GM11168 (cell line): ENCODE measurements at regions not wholly inside any gene's neighbourhood (a gene's known extent, or its start where the extent isn't known, plus 50 kb on each side); places are given as distances from the start of the nearest gene placed in this dataset.
"Not testable (repeated sequence)": the region's sequence is repeated elsewhere in the genome, so short reads cannot be mapped to it uniquely, and the experiment has no call there.

ENCODE experiments used
- in situ Hi-C: fragments of 300-500 bp; cut with MboI; formaldehyde crosslinking; loops from one replicate; pipeline ENCODE4 v1.12.0; 2022; ENCODE audit warnings: low sequenced_read_pairs; ENCODE audit not compliant: unreplicated experiment

DNA sequence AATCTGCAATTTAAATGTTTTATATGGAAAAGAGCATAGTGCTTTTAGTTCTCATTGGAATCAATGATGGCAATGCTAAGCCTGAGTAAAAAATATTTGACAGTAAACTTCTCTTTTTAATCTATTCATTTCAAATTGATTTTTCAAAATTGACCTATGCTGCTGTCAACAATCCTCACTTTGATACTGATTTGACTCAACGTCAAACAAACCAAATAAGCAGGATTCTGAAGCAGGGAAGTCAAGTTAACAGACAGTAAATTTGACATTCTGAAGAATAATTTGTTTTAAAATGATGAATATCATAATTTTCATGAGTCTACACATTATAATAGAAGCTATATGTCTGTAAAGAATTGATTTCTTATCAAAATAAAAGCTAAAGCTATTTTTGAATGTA is 1053.1 kb downstream of the DIPK2A start:
- in situ Hi-C loops = no loop called here

DNA sequence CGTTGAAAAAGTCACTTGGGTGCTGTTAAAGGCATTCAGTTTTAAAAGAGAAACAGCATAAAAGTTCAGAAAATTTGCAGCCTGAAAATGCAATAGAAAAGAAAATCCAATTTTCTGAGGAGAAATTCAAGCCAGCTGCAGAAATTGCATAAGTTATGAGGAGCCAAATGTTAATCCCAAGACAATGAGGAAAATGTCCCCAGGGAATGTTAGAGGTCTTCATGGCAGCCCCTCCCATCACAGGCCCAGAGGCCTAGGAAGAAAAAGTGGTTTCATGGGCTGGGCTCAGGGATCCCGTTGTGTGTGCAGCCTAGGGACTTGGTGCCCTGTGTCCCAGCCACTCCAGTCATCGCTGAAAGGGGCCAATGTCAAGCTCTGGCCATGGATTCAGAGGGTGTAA is 1055.6 kb downstream of the DIPK2A start:
- in situ Hi-C loops = not testable (repeated sequence)

DNA sequence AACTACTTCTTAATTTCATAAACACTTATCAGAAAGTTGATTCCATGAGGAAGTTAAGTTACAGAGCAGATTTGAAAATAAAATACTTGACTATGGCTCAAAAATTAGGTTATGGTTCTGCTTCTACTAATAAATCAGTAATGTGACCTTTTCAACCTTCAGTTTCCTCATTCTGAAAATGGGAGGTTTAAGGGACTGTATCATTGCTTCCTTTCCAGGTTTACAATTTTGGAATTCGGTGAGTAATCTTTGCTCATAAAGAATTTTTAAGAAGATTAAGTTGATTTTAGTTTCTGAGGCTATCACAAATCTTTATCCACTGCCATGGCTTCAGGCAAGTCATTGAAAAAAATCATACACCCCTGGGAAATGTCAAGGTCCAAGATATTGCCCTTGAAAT is 1061.2 kb downstream of the DIPK2A start:
- in situ Hi-C loops = no loop called here

DNA sequence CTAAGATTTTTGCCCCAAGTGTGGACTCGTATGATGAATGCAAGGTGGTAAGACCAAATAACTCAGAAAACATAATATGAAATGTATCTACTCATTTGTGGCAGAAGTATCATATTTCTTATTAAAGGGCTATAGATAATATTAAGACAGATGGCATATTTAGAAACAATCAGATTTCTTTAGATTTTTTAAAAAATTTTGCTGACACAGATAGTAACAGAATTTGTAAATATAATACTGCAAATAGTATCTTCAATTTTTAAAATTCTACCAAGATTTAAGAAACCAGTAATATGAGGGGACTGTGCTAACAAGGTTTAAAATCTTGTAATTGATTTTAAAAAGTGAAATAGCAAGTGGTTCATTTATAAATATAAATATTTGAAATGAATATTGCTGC is 1064.1 kb downstream of the DIPK2A start:
- in situ Hi-C loops = no loop called here

DNA sequence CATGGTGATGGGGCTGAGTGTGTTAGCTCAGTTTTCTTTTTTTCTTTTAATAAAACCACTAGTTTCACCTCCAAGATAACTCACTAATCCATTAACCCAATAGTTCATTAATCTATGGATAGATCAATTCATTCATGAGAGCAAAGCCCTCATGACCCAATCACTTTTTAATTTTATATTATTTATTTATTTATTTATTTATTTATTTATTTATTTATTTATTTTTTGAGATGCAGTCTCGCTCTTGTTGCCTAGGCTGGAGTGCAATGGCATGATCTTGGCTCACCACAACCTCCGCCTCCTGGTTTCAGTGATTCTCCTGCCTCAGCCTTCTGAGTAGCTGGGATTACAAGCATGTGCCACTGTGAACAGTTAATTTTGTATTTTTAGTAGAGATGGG is 1082.4 kb downstream of the DIPK2A start:
- in situ Hi-C loops = not testable (repeated sequence)

DNA sequence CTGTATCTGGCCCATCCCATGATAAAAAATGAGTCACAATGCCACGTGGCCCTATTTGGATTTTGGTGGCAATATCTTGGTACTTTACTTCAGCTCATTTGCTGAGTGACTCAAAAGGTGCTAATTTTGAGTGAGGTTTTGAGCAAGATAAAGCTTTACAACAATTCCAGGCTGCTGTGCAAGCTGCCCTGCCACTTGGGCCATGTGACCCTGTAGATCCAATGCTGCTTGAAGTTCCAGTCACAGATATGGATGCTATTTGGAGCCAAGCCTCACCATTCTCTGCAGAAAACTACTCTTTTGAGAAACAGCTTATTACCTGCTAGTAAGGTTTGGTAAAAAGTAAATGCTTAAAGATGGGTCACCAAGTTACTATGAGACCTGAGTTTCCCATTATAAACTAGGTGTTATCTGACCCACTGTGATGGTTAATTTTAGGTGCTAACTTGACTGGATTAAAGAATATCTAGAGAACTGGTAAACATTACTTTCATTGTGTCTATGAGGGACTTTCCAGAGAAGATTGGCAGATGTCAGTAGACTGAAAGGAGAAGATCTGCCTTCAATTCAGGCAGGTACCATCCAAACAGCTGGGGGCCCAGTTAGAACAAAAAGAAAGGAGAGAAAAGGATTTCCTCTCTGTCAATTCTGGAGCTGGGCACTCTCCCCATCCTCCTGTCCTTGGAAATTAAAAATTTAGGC is 1083.9 kb downstream of the DIPK2A start:
- in situ Hi-C loops = no loop called here

DNA sequence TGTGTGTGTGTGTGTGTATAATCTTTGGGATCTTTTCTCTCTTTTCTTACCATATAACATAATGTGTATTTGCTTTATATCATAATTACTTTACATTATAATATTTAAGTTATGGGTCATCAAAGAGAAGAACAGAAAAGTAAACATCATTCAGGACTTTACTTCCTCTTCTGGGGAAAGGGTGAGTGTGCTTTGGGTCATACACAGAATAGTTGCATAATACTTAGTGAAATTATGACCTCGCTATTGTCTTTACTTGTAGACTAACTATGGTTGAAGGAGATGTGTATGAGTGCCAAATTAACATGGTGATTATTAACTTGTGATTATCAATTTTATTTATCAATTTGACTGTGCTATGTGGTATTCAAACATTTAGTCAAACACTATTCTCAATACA is 1086.9 kb downstream of the DIPK2A start:
- in situ Hi-C loops = no loop called here

DNA sequence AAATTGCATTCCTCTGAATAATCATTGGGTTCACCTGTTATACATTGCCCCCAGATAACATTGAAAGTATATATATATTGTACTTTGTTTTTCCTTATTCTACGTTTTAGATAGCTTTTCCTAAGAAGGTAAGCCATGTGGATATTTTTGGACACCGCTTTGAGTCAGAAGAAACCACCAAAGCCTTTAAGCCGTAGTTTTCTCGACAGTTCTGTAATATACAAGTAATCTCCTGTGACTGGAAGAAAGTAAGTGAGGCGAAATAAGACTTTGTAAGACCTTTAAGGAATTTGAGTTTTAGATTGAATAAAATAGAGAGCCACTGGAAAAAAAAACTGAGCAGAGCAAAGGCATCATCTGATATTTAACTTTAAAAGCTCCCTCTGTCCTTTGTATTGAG is 1092.0 kb downstream of the DIPK2A start:
- in situ Hi-C loops = no loop called here

DNA sequence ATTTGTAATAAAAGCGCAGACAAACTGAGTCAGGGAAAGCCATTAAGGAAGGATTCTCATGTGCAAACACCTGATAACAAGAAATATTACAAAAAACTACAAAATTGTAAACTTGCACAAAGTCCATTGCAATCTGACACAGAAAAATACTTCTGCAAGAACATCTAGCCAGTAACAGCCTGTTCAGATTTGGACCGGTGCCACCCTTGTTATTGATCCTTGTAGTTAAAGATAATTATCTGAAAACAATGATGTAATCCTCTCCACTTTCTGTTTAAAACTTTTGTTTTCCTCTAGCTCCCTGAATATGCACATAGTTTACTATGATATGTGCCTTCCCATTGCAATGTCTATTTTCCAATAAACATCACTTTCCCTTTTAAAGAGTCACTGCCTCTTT is 1090.2 kb downstream of the PLOD2 start:
- in situ Hi-C loops = no loop called here

DNA sequence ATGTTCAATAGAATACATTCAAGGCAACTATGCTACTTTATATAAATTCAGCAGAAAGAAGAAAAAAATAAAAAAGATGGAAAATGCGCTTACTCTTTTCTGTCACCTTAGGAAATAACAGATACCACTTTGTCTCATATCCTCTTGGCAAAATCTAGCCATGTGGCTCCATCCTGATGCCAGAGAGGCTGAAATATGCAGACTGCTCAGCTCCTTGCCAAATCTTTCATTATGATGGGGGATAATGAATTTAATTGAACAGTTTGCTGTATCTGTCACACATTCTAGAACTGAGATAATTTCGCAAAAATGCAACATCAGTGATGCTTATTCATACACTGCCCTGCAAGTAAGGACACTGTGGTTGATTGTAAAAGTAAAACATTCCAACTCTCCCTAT is 1081.5 kb downstream of the PLOD2 start:
- in situ Hi-C loops = no loop called here

DNA sequence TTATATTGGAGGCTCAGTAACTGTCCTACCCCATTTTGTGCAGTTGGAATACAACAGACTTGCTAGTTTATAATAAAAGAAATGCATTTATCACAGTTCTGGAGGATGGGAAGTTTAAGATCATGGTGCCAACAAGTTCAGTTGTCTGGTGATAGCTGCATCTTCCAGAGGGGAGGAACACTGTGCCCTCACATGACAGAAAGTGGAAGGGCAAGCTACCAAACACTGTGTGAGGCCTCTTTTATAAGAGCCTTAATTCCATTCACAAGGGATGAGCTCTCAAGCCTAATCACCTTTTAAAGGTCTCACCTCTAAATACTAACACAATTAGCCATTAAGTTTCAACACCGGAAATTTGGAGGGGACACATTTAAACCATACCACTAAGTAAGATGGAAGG is 1073.9 kb downstream of the PLOD2 start:
- in situ Hi-C loops = no loop called here

DNA sequence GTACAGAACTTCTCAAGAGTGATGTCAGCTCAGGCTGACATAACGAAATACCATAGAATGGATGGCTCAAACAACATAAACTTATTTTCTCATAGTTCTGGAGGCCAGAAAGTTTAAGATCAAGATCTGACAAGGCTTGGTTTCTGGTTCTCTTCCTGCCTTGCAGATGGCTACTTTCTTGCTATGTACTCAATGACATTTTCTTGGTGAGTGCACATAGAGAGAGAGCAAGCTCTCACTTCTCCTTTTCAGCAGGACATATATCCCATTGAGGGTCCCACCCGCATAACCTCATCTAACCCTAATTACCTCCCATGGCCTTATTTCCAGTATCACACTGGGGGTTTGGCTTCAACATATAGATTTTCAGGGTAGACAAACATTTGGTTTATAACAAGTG is 1072.1 kb downstream of the PLOD2 start:
- in situ Hi-C loops = no loop called here

DNA sequence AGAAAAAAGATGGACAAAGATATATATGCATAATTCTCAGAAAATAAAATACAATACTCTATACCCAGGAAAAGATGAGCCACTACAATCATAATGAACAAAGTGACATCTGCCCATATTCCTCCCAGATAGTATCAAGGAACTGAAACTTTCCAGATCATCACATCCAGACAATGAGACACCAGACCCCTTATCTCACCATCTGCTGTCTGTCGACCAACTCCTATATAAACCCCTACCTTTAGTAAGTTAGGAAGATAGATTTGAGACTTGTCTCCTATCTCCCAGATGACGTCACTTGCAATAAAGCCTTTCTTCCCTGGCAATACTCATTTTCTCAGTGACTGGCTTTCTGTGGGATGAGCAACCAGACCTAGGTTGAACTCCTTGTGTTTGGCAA is 1071.6 kb downstream of the PLOD2 start:
- in situ Hi-C loops = no loop called here

DNA sequence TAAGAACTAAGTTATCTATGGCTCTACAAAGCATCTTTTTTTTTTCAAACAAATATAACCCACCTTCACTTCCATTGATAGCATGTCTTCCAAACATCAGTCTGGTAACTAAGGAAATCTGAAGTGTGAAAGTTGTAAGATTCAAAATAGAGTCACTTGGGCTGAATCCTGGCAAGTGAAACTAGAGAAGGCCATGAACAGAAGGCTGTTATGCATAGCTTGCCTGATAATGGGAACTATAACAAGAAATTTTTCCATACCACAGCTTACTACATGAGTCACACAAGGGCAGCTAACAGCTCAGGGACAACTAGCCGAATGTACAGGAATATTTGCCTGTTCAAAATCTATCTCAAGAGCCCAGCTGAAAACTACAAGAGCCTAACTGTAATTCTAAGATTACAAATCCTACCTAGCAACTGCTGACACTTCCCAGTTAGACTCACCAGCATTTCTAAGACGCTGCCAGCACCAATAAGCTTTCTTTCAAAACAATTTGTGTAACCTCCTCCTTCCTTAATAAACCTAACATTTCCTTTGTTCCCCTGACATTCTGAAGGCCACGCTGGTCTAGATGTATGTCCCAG is 1066.5 kb downstream of the PLOD2 start:
- in situ Hi-C loops = no loop called here

DNA sequence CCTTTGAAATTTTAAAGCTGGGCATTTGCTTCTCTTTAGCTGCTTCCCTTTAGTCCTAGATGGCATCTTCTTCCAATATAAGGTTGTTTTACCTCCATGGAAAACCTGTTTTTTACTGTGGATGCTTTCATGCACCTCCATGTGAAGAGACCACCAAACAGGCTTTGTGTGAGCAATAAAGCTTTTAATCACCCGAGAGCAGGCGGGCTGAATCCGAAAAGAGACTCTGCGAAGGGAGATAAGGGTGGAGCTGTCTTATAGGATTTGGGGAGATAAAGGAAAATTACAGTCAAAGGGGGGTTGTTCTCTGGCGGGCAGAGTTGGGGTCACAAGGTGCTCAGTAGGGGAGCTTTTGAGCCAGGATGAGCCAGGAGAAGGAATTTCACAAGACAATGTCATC is 1049.8 kb downstream of the PLOD2 start:
- in situ Hi-C loops = not testable (repeated sequence)

DNA sequence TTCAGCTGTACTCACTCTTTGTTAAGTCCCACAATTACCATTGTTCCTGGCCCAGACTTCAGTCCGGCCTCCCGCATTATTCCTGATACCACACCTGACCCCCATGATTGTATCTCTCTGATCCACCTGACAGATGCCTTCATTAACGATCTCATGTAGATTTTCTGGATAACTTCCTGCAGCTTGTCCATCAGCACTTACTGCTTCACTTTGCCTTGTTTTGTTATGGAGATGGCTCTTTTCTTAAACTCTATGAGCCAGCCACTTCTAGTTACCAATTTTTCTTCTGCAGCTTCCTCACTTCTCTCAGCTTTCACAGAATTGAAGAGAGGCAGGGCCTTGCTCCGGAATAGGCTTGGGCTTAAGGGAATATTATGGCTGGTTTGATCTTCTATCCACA is 1044.2 kb downstream of the PLOD2 start:
- in situ Hi-C loops = no loop called here

DNA sequence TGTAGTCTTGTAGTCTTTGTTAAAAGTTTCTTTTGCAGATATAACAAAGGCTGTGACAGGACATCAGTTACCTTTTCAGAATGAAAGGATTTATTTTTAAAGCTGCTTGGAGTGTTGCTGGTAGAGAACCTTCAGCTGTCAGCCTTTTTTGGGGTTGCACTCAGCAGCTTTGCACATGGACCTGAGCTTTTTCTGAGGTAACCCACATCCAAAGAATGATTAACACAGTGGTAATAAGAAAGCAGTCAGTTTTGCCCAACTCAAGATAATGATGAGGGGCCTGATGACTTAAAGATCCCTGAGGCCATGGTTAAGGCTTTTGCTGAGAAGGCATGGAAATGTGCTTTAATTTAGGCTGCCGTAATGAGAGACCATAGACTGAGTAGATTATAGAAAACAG is 1042.7 kb downstream of the PLOD2 start:
- in situ Hi-C loops = no loop called here

DNA sequence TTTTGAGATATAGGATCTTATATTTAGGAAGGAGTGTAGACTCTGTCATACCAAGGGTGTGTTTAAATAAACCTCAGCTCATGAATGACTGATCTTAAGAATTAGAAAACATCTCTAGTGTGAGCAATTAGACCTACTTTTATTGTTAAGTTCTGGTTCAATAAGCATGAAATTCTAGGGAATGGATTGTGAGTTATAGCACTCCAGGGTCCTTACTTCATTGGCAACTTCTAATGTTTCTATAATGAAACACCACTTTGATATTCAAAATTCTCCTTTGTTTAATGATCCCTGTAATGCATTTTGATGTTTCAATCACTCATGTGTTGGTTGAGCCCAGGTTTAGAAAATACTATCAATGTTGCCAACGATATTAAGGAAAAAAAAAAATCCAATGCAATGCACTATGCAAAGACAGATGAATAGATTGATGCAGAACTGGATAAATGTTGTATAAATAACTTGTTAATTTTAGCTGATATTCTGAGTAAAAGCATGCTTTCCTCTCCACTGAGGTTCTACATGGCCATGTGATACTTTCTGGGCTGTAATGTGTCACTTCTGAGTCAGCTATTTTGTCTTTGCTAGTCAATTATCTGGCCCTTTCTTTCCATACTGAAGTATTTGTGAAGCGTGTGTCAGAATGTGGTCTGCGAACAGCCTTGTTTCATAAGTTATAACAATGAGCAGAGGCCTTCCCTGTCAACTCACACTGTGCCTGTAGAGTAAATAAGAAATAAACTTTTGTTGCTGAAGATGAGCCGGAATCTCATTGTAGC is 1035.9 kb downstream of the PLOD2 start:
- in situ Hi-C loops = no loop called here

DNA sequence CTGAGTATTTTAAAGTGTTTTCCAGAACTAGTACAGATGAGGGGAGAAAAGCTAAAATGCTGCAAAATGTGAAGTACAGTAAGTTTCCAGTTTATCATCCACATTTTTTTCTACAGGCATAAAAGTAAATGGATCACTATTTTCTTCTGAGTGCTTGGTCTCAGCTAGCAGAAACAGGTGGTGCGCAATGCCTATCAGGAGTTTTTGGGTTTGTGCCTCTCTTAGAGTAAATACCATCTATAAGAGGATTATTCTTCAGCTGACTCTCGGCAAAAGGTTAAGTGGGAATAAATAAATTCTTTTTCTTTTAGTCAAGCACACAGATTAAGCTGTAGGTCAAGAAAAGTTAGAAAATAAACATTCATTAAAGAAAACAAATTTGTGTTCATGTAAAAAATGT is 1027.7 kb downstream of the PLOD2 start:
- in situ Hi-C loops = no loop called here

DNA sequence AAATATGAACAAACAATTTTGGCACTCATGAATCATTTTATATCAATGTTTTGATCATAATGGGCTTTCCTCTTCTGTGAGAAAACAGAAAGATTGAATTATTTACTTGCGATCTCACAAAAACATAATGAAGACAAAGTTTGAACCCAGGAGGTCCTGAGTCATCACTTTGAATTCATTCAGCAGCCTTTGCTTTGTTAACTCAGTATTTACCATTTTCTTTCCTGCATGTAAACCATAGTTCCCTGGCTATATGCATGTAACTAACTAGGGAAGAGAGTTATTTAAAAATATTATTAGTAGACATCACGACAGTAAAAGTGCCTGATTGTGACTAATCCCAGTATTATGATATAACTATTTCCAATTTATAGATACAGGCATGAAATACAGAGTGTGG is 1026.2 kb downstream of the PLOD2 start:
- in situ Hi-C loops = no loop called here

DNA sequence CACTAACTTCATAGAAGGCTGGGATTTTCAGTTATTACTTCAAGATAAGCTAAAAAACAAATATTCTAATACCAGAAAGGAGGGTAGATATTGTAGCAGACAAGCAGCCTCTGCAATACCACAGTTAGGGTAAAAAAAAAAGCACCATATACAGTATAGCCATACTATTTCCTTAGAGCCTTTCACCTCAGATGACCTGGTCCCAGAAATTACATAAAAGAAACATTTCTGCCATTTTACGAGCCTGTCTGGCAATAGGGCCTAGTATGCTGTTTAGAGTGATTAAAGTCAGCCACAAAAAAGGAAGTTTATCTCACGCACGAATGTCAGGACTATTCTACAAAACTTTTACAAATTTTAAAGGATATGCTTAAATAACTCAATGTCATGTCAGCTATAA is 1016.6 kb downstream of the PLOD2 start:
- in situ Hi-C loops = no loop called here

DNA sequence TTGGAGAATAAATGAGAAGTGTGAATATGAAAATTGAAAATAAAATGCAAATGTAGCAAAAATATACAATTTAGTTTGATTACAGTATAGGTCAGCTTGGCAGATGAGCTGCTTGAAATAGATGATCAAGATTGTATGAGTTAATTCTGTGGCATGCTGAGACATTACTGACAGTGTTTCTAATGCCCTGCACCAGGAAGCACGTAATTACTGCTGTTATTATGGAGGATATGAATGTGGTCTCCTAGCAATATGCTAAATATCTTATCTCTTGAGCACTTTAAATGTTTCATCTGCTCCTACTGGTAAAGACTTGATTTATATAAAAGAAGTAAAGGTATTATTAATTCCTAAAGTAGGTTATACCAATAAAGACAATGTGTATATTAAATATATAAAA is 1015.5 kb downstream of the PLOD2 start:
- in situ Hi-C loops = no loop called here
